GM23248 (cell line): ENCODE measurements at regions not wholly inside any gene's neighbourhood (a gene's known extent, or its start where the extent isn't known, plus 50 kb on each side); places are given as distances from the start of the nearest gene placed in this dataset.

Experiments
- DNase-seq: peaks from one replicate; pipeline ENCODE4 v3.0.0-alpha.2; 2015
- H2AFZ ChIP-seq: fragments of 200-600 bp; sonication (generic); 2 replicates; pipeline ENCODE4 v1.6.1; 2016; ENCODE audit warnings: antibody characterized with exemption
- H3F3A ChIP-seq: fragments of 200-600 bp; sonication (generic); 2 replicates; pipeline ENCODE4 v1.6.1; 2016; ENCODE audit warnings: mild to moderate bottlenecking, antibody characterized with exemption, mixed run types; ENCODE audit not compliant: insufficient read depth
- H3K27ac ChIP-seq: fragments of 200-600 bp; sonication (generic); 2 replicates; pipeline ENCODE4 v1.5.1; 2016; ENCODE audit warnings: mild to moderate bottlenecking
- H3K27me3 ChIP-seq: fragments of 200-600 bp; sonication (generic); replicated peaks from 2 replicates; pipeline ENCODE4 v1.6.1; 2016; ENCODE audit warnings: mild to moderate bottlenecking; ENCODE audit not compliant: insufficient read depth
- H3K36me3 ChIP-seq: fragments of 200-600 bp; sonication (generic); 2 replicates; pipeline ENCODE4 v1.6.1; 2016; ENCODE audit warnings: low read depth, mild to moderate bottlenecking
- H3K4me1 ChIP-seq: fragments of 200-600 bp; sonication (generic); 2 replicates; pipeline ENCODE4 v1.6.1; 2016; ENCODE audit warnings: mild to moderate bottlenecking; ENCODE audit not compliant: insufficient read depth
- H3K4me2 ChIP-seq: fragments of 200-600 bp; sonication (generic); one replicate; pipeline ENCODE4 v1.6.1; 2016; ENCODE audit warnings: mild to moderate bottlenecking; ENCODE audit not compliant: unreplicated experiment
- H3K4me3 ChIP-seq: fragments of 200-600 bp; sonication (generic); 2 replicates; pipeline ENCODE4 v1.5.1; 2016; ENCODE audit warnings: mild to moderate bottlenecking
- H3K79me2 ChIP-seq: fragments of 200-600 bp; sonication (generic); 2 replicates; pipeline ENCODE4 v1.6.1; 2016; ENCODE audit warnings: mild to moderate bottlenecking; ENCODE audit not compliant: insufficient read depth
- H3K9ac ChIP-seq: fragments of 200-600 bp; sonication (generic); 2 replicates; pipeline ENCODE4 v1.6.1; 2016; ENCODE audit warnings: mild to moderate bottlenecking
- H3K9me2 ChIP-seq: fragments of 200-600 bp; sonication (generic); 2 replicates; pipeline ENCODE4 v1.6.1; 2016; ENCODE audit warnings: mixed run types, mild to moderate bottlenecking, moderate library complexity; ENCODE audit not compliant: insufficient read depth
- H3K9me3 ChIP-seq: fragments of 200-600 bp; sonication (generic); one replicate; pipeline ENCODE4 v1.6.1; 2017; ENCODE audit warnings: low read depth
- H4K20me1 ChIP-seq: fragments of 200-600 bp; sonication (generic); 2 replicates; pipeline ENCODE4 v1.6.0; 2016; ENCODE audit not compliant: insufficient read depth
- EZH2 ChIP-seq: fragments of 200-600 bp; sonication (generic); IDR thresholded peaks from 2 replicates; pipeline ENCODE4 v1.6.1; 2018; ENCODE audit warnings: antibody characterized with exemption, mild to moderate bottlenecking; ENCODE audit not compliant: insufficient read depth, poor library complexity, severe bottlenecking
- EZH2phosphoT487 ChIP-seq: fragments of 200-600 bp; sonication (generic); IDR thresholded peaks from 2 replicates; pipeline ENCODE4 v1.6.1; 2018; ENCODE audit warnings: antibody characterized with exemption, moderate library complexity, mild to moderate bottlenecking, low read depth; ENCODE audit not compliant: insufficient read depth
- WGBS, 2 experiments: methylation state at CpG; one replicate each; pipeline ENCODE4 v1.1.6; 2015 to 2017; ENCODE audit warnings: low lambda C conversion rate in 2 of 2, low coverage in 1 of 2; ENCODE audit errors: missing lambda C conversion rate in 2 of 2; 5-methylcytosine and 5-hydroxymethylcytosine counted together
- in situ Hi-C: fragments of 300-500 bp; cut with MboI; formaldehyde crosslinking; loops from 2 replicates; pipeline ENCODE4 v1.15.0; 2020

- Histone ChIP-seq H3K9me3 (no peaks in the 10 kb centered on the region), H3K9me2 (no peaks in the 10 kb centered on the region), H3K4me3 (no peak overlapping the region), H3F3A (no peaks in the 10 kb centered on the region), H3K27ac (no peak overlapping the region), H3K9ac (no peak overlapping the region), H3K36me3 (no peaks in the 10 kb centered on the region), H2AFZ (no peak overlapping the region), H3K4me1 (peaks cover 13% of the 10 kb centered on the region), H4K20me1 (no peaks in the 10 kb centered on the region), H3K79me2 (no peaks in the 10 kb centered on the region), H3K27me3 (no peaks in the 10 kb centered on the region), H3K4me2 (peak overlapping the region; percentile 39)
- 41 to 43% methylated on average over 8 of the region's 8 CpGs for WGBS, 2 experiments
- TF ChIP-seq EZH2phosphoT487: no peak
- TF ChIP-seq EZH2: no peak
- in situ Hi-C loops: no loop called here
- DNase-seq: peak; percentile 66
Measured at GRCh38 chr16:66223176-66223780, 143.2 kb upstream of the CDH5 start.

- in situ Hi-C loops: no loop called here
- Histone ChIP-seq H3K9me3 (no peaks in the 10 kb centered on the region), H4K20me1 (no peaks in the 10 kb centered on the region), H3K4me3 (no peak overlapping the region), H3K27me3 (no peaks in the 10 kb centered on the region), H3K9me2 (no peaks in the 10 kb centered on the region), H3K4me2 (peak overlapping the region; percentile 39), H3K4me1 (peaks cover 13% of the 10 kb centered on the region), H3F3A (no peaks in the 10 kb centered on the region), H3K27ac (no peak overlapping the region), H2AFZ (no peak overlapping the region), H3K79me2 (no peaks in the 10 kb centered on the region), H3K36me3 (no peaks in the 10 kb centered on the region), H3K9ac (no peak overlapping the region)
- WGBS, 2 experiments: 77 to 85% methylated on average over 1 of the region's 1 CpG
- no peak for TF ChIP-seq EZH2
- no peak for TF ChIP-seq EZH2phosphoT487
- peak; percentile 43 for DNase-seq
Measured at GRCh38 chr16:66222756-66223155, 143.7 kb upstream of the CDH5 start.

- Histone ChIP-seq H3K4me1 (peaks cover 13% of the 10 kb centered on the region), H4K20me1 (no peaks in the 10 kb centered on the region), H3F3A (no peaks in the 10 kb centered on the region), H3K4me3 (no peak overlapping the region), H3K27me3 (no peaks in the 10 kb centered on the region), H3K9me3 (no peaks in the 10 kb centered on the region), H3K9me2 (no peaks in the 10 kb centered on the region), H3K9ac (no peak overlapping the region), H2AFZ (no peak overlapping the region), H3K79me2 (no peaks in the 10 kb centered on the region), H3K4me2 (no peak overlapping the region), H3K27ac (no peak overlapping the region), H3K36me3 (no peaks in the 10 kb centered on the region)
- no peak for TF ChIP-seq EZH2phosphoT487
- no peak for TF ChIP-seq EZH2
- DNase-seq: no peak
- WGBS, 2 experiments: 84 to 90% methylated on average over 6 of the region's 6 CpGs
- in situ Hi-C loops: no loop called here
Measured at GRCh38 chr16:66220702-66221101, 145.8 kb upstream of the CDH5 start.

- Histone ChIP-seq H3K4me2 (no peak overlapping the region), H3K4me1 (peaks cover 13% of the 10 kb centered on the region), H3K27me3 (no peaks in the 10 kb centered on the region), H4K20me1 (no peaks in the 10 kb centered on the region), H3K9me3 (no peaks in the 10 kb centered on the region), H3F3A (no peaks in the 10 kb centered on the region), H3K79me2 (no peaks in the 10 kb centered on the region), H3K9me2 (no peaks in the 10 kb centered on the region), H2AFZ (no peak overlapping the region), H3K27ac (no peak overlapping the region), H3K4me3 (no peak overlapping the region), H3K36me3 (no peaks in the 10 kb centered on the region), H3K9ac (no peak overlapping the region)
- in situ Hi-C loops: no loop called here
- no peak for DNase-seq
- no peak for TF ChIP-seq EZH2
- TF ChIP-seq EZH2phosphoT487: no peak
Measured at GRCh38 chr16:66219491-66219890, 147.0 kb upstream of the CDH5 start.

GRCh38 chr16:66212428-66212827 is 154.1 kb upstream of the CDH5 start:
- no peak for DNase-seq
- H4K20me1 ChIP-seq: no peaks in the 10 kb centered on the region
- H3K36me3 ChIP-seq: no peaks in the 10 kb centered on the region
- H3K27ac ChIP-seq: no peak overlapping the region
- no peak overlapping the region for H3K4me3 ChIP-seq
- in situ Hi-C loops: no loop called here
- no peaks in the 10 kb centered on the region for H3K79me2 ChIP-seq
- H3K9me2 ChIP-seq: no peaks in the 10 kb centered on the region
- WGBS, 2 experiments: 81% methylated on average over 6 of the region's 6 CpGs
- H3K4me2 ChIP-seq: no peak overlapping the region
- TF ChIP-seq EZH2: no peak
- TF ChIP-seq EZH2phosphoT487: no peak
- no peaks in the 10 kb centered on the region; the same call in 1 of the 2 replicates for H3K4me1 ChIP-seq
- H3K27me3 ChIP-seq: no peaks in the 10 kb centered on the region
- no peak overlapping the region for H3K9ac ChIP-seq
- no peak overlapping the region for H2AFZ ChIP-seq
- H3K9me3 ChIP-seq: no peaks in the 10 kb centered on the region
- no peaks in the 10 kb centered on the region for H3F3A ChIP-seq
